SK-N-SH (cell line): ENCODE measurements at regions not wholly inside any gene's neighbourhood (a gene's known extent, or its start where the extent isn't known, plus 50 kb on each side); places are given as distances from the start of the nearest gene placed in this dataset.

Source experiments
- GATA2 ChIP-seq: sonication (generic); formaldehyde crosslinking; IDR thresholded peaks from 2 replicates; pipeline ENCODE4 v1.5.0; 2020; ENCODE audit warnings: mild to moderate bottlenecking, missing genetic modification reagents
- MXI1 ChIP-seq: IDR thresholded peaks from 2 replicates; pipeline ENCODE4 v1.6.1; 2012; ENCODE audit warnings: mild to moderate bottlenecking, low read depth, low read length, improper control_type of control experiment
- SMC3 ChIP-seq: IDR thresholded peaks from 2 replicates; pipeline ENCODE4 v1.6.1; 2012; ENCODE audit warnings: low read depth, low read length, improper control_type of control experiment
- YY1 ChIP-seq: IDR thresholded peaks from 2 replicates; pipeline ENCODE4 v1.4.0; 2012; ENCODE audit warnings: low read depth, mild to moderate bottlenecking
- TF ChIP-seq, protein P1 (sequence below): fragments of 200-600 bp; sonication (generic); IDR thresholded peaks from 2 replicates; pipeline ENCODE4 v1.6.1; 2017; ENCODE audit warnings: antibody characterized with exemption, mild to moderate bottlenecking, moderate library complexity

DNA sequence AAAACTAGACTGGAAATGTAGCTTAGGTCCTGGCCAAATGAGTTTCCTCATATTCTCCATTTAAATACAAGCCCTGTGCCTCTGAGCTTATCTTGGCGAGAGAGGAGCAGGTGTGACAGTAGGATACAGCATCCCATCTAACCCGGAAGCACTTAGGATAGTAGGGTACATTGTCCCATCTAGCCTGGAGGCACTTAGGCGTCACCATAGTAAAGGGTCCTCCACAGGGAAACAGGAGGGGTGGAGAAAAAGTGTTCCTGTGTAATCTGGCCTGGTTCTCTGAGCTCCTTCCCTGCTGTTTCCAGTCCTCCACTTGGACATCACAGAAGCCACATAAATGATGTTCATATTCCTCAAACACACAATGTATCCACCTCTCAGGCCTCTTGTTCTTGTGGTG, 301.4 kb downstream of the GALR1 start:
- TF ChIP-seq MXI1 (no peak), GATA2 (CRISPR knock-in tag) (no peak), SMC3 (no peak), YY1 (no peak)
- TF ChIP-seq, protein P1, sequence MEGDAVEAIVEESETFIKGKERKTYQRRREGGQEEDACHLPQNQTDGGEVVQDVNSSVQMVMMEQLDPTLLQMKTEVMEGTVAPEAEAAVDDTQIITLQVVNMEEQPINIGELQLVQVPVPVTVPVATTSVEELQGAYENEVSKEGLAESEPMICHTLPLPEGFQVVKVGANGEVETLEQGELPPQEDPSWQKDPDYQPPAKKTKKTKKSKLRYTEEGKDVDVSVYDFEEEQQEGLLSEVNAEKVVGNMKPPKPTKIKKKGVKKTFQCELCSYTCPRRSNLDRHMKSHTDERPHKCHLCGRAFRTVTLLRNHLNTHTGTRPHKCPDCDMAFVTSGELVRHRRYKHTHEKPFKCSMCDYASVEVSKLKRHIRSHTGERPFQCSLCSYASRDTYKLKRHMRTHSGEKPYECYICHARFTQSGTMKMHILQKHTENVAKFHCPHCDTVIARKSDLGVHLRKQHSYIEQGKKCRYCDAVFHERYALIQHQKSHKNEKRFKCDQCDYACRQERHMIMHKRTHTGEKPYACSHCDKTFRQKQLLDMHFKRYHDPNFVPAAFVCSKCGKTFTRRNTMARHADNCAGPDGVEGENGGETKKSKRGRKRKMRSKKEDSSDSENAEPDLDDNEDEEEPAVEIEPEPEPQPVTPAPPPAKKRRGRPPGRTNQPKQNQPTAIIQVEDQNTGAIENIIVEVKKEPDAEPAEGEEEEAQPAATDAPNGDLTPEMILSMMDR = no peak
